ENCODE measurements at regions not wholly inside any gene's neighbourhood (a gene's known extent, or its start where the extent isn't known, plus 50 kb on each side); places are given as distances from the start of the nearest gene placed in this dataset.

DNA sequence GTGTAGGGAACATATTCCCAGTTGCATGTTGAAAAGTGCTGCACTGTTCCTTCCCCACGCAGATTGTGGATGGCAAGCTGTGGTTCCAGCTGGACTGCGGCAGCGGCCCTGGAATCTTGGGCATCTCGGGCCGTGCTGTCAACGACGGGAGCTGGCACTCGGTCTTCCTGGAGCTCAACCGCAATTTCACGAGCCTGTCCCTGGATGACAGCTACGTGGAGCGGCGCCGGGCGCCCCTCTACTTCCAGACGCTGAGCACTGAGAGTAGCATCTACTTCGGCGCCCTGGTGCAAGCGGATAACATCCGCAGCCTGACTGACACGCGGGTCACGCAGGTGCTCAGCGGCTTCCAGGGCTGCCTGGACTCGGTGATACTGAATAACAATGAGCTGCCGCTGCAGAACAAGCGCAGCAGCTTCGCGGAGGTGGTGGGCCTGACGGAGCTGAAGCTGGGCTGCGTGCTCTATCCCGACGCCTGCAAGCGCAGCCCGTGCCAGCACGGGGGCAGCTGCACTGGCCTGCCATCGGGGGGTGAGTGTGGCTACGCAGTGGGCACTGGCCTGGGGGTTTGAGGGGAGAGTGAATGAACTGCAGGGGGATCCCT lies 102.7 kb upstream of the MTNR1B start:
- H4K20me1 ChIP-seq (ENCODE audit: control insufficient read depth, extremely low read depth, insufficient read depth, low read length) = no peaks in the 10 kb centered on the region
- no peaks in the 10 kb centered on the region for H3K27me3 ChIP-seq (ENCODE audit: control insufficient read depth, insufficient read depth, low read length)
- H3K9ac ChIP-seq (ENCODE audit: insufficient read depth, low read length) = no peak overlapping the region
- H3K9me3 ChIP-seq (ENCODE audit: control insufficient read depth, insufficient read depth, low read depth, low read length) = no peaks in the 10 kb centered on the region
- peaks cover 2% of the 10 kb centered on the region for H3K4me1 ChIP-seq (ENCODE audit: control insufficient read depth, extremely low read depth, insufficient read depth, low read length)
- H3K4me2 ChIP-seq (ENCODE audit: extremely low read depth, insufficient read depth, low read length) = no peak overlapping the region
- no peak overlapping the region for H3K27ac ChIP-seq (ENCODE audit: insufficient read depth, low read length)
- no peak for TF ChIP-seq EZH2 (IDR thresholded peaks at IDR 0.05; ENCODE audit: low read length, missing control alignments)
- TF ChIP-seq, protein P1, sequence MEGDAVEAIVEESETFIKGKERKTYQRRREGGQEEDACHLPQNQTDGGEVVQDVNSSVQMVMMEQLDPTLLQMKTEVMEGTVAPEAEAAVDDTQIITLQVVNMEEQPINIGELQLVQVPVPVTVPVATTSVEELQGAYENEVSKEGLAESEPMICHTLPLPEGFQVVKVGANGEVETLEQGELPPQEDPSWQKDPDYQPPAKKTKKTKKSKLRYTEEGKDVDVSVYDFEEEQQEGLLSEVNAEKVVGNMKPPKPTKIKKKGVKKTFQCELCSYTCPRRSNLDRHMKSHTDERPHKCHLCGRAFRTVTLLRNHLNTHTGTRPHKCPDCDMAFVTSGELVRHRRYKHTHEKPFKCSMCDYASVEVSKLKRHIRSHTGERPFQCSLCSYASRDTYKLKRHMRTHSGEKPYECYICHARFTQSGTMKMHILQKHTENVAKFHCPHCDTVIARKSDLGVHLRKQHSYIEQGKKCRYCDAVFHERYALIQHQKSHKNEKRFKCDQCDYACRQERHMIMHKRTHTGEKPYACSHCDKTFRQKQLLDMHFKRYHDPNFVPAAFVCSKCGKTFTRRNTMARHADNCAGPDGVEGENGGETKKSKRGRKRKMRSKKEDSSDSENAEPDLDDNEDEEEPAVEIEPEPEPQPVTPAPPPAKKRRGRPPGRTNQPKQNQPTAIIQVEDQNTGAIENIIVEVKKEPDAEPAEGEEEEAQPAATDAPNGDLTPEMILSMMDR (conservative IDR thresholded peaks at IDR 0.05 in 1 of 2, IDR thresholded peaks at IDR 0.05 in 1 of 2; ENCODE audit: low read depth in 1 of 2, low read length in 2 of 2) = no peak
- H2AFZ ChIP-seq (ENCODE audit: low read length) = no peak overlapping the region
- no peak overlapping the region for H3K4me3 ChIP-seq (replicated peaks in 1 of 4; ENCODE audit: control extremely low read depth in 1 of 4, insufficient read depth in 1 of 4, low read depth in 3 of 4, low read length in 4 of 4)
- no peak for DNase-seq (ENCODE audit: low read depth in 2 of 2)
- no peaks in the 10 kb centered on the region for H3K79me2 ChIP-seq (ENCODE audit: control insufficient read depth, insufficient read depth, low read length)
- H3K36me3 ChIP-seq (ENCODE audit: control insufficient read depth, insufficient read depth, low read length) = no peaks in the 10 kb centered on the region

DNA sequence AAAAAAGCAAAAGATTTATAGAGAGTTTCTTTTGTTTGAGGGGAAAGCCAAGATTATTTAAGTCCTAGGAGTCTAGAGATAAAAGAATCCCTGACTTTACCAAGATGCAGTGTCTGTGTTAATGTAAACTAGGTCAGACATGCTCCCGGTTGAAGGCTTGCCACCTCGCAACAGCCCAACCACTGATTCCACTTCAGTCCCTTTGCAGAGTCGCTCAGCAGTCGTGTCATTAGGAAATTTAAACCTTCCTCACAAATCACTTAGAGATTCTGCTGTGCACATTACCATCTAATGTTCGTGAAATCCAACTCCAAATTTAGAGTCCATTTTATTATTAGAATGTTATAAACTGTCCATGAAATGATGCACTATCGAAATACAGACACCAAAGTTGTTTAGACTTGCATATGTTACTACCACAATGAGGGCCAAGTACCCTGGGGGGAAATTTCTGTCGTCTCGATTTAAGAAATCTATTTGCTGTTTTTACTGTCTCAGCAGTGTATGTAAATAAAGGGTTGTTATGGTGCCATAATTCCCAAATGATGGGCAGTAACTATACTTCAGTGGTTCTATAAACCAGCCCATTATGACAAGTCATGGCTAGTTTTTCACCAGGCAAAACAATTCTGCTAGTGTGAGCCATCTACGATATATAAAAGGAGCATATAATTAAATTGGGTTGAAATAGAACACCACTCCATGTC lies 101.4 kb upstream of the MTNR1B start:
- H3K4me3 ChIP-seq (replicated peaks in 1 of 4; ENCODE audit: control extremely low read depth in 1 of 4, insufficient read depth in 1 of 4, low read depth in 3 of 4, low read length in 4 of 4) = no peak overlapping the region
- no peaks in the 10 kb centered on the region for H3K9me3 ChIP-seq (ENCODE audit: control insufficient read depth, insufficient read depth, low read depth, low read length)
- peaks cover 2% of the 10 kb centered on the region for H3K4me1 ChIP-seq (ENCODE audit: control insufficient read depth, extremely low read depth, insufficient read depth, low read length)
- no peak for DNase-seq (ENCODE audit: low read depth in 2 of 2)
- no peaks in the 10 kb centered on the region for H3K36me3 ChIP-seq (ENCODE audit: control insufficient read depth, insufficient read depth, low read length)
- H3K4me2 ChIP-seq (ENCODE audit: extremely low read depth, insufficient read depth, low read length) = no peak overlapping the region
- no peak overlapping the region for H3K9ac ChIP-seq (ENCODE audit: insufficient read depth, low read length)
- no peaks in the 10 kb centered on the region for H3K79me2 ChIP-seq (ENCODE audit: control insufficient read depth, insufficient read depth, low read length)
- no peak for TF ChIP-seq EZH2 (IDR thresholded peaks at IDR 0.05; ENCODE audit: low read length, missing control alignments)
- TF ChIP-seq, protein P1 (conservative IDR thresholded peaks at IDR 0.05 in 1 of 2, IDR thresholded peaks at IDR 0.05 in 1 of 2; ENCODE audit: low read depth in 1 of 2, low read length in 2 of 2) = no peak
- no peak overlapping the region for H3K27ac ChIP-seq (ENCODE audit: insufficient read depth, low read length)
- no peaks in the 10 kb centered on the region for H3K27me3 ChIP-seq (ENCODE audit: control insufficient read depth, insufficient read depth, low read length)
- no peaks in the 10 kb centered on the region for H4K20me1 ChIP-seq (ENCODE audit: control insufficient read depth, extremely low read depth, insufficient read depth, low read length)
- no peak overlapping the region for H2AFZ ChIP-seq (ENCODE audit: low read length)

DNA sequence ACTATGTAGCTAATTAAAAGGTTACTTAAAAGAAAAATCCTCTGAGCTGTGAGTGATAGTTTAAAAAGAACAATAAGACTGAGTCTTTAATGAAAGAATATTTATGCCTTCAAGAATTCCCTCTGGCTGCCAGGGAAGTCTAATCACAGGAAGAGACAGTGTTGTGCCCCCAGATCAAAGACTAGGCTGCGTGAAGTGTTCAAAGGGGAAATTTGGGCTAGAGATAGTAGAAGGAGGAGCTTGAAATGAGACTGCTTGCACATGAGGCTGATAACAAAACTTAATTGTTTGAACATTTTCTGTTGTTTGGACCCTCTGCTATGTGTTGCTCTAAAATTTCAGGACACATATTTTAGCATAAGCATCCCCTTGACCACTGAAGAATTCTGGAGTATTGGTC lies 99.7 kb upstream of the MTNR1B start:
- H4K20me1 ChIP-seq (ENCODE audit: control insufficient read depth, extremely low read depth, insufficient read depth, low read length) = no peaks in the 10 kb centered on the region
- H2AFZ ChIP-seq (ENCODE audit: low read length) = no peak overlapping the region
- H3K9ac ChIP-seq (ENCODE audit: insufficient read depth, low read length) = no peak overlapping the region
- DNase-seq (ENCODE audit: low read depth in 2 of 2) = no peak
- H3K79me2 ChIP-seq (ENCODE audit: control insufficient read depth, insufficient read depth, low read length) = no peaks in the 10 kb centered on the region
- no peaks in the 10 kb centered on the region for H3K9me3 ChIP-seq (ENCODE audit: control insufficient read depth, insufficient read depth, low read depth, low read length)
- H3K36me3 ChIP-seq (ENCODE audit: control insufficient read depth, insufficient read depth, low read length) = no peaks in the 10 kb centered on the region
- peaks cover 2% of the 10 kb centered on the region for H3K4me1 ChIP-seq (ENCODE audit: control insufficient read depth, extremely low read depth, insufficient read depth, low read length)
- no peak overlapping the region for H3K4me2 ChIP-seq (ENCODE audit: extremely low read depth, insufficient read depth, low read length)
- H3K27ac ChIP-seq (ENCODE audit: insufficient read depth, low read length) = no peak overlapping the region
- no peaks in the 10 kb centered on the region for H3K27me3 ChIP-seq (ENCODE audit: control insufficient read depth, insufficient read depth, low read length)
- TF ChIP-seq EZH2 (IDR thresholded peaks at IDR 0.05; ENCODE audit: low read length, missing control alignments) = no peak
- TF ChIP-seq, protein P1 (conservative IDR thresholded peaks at IDR 0.05 in 1 of 2, IDR thresholded peaks at IDR 0.05 in 1 of 2; ENCODE audit: low read depth in 1 of 2, low read length in 2 of 2) = no peak
- H3K4me3 ChIP-seq (replicated peaks in 1 of 4; ENCODE audit: control extremely low read depth in 1 of 4, insufficient read depth in 1 of 4, low read depth in 3 of 4, low read length in 4 of 4) = no peak overlapping the region
